HG03097 (cell line): ENCODE measurements at regions not wholly inside any gene's neighbourhood (a gene's known extent, or its start where the extent isn't known, plus 50 kb on each side); places are given as distances from the start of the nearest gene placed in this dataset.

Source experiments
- ATAC-seq: cut with Tn5 transposase; IDR thresholded peaks from one replicate; pipeline ENCODE4 v1.9.1; 2021; ENCODE audit not compliant: unreplicated experiment, low FRiP score

DNA sequence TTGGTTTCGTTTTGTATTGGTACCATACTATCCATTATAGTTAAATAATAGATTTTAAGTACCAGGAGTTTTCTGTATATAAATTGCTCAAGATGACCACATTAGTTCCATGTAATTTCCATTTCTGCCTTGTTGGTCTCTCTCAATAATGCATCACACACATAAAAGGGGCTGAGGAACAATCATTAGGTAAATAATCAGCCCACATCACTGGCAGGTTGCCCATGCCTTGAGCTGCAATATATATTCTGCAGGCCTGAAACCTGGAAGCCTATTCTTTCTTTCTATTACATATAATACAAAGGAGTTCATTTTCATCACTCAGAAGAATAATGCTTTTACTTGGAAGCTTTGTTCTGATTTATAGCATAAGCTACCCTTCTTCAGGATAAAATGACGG, 616.1 kb upstream of the PKDCC start:
- no peak for ATAC-seq

DNA sequence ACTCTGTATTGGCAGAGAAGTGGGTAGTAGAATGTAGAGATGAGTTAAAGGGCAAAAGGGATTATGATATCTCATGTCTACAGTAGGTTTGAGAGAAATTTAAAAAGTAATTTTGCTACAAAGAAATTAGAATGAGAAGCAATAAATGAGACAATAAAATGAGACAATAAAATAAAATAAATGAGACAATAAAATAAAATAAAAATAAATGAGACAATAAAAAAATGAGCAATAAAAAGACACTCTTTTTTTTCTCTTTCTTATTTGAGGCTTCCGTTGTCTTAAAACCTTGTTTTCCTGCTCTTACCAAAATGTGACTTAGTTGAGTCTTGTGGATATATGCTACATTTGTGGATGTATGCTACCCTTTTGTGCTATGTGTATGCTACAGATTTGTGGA, 615.4 kb upstream of the PKDCC start:
- ATAC-seq = no peak

DNA sequence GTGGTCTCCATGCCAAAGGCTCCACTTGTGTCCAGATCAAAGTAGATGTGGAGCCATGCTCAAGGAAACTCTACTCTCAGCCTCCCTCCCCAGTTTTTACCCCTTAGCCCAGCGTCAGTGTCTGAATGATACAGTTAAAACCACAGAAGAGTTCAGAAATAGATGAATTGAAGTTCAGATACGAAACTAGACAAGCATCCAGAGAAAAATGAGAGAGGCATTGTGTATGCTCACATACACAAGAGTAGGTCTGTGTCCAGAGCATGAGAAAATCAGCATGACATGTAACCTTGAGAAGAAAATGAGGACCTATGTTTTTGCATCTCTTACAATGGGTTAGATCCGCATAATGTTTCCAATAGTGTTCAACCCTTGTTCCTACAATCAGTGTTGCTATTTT, 612.8 kb upstream of the PKDCC start:
- no peak for ATAC-seq

DNA sequence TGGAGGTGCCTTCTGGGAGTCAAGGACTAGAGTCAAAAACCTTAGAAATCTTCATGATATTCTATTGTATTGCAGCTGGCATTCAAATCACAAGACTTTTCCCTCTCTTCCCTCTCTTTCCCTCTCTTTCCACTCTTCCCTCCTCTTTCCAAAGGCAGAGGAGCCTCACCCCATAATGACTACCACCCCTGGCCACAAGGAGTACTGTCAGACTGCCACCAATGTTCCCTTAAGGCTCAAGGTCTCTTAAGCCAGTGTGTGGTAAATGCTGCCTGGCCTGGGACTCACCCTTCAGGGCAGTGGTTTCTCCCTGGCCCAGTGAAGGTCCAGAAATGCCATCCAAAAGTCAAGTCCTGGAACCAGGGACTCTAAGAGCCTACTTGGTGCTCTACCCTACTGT, 605.9 kb upstream of the PKDCC start:
- no peak for ATAC-seq

DNA sequence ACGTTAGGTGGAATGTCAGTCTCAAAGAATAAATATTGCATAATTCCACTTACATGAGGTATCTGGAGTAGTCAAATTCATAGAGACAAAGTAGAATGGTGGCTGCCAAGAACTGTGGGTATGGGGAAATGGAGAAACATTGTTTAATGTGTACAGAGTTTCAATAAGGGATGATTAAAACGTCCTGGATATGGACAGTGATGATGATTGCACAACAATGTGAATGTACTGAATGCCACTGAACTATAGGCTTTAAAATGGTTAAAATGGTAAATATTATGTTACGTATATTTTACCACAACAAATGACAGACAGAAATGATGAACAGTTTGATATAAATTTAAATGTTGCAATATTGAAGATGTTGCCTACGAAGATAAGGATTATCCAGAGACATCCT, 602.0 kb upstream of the PKDCC start:
- no peak for ATAC-seq

DNA sequence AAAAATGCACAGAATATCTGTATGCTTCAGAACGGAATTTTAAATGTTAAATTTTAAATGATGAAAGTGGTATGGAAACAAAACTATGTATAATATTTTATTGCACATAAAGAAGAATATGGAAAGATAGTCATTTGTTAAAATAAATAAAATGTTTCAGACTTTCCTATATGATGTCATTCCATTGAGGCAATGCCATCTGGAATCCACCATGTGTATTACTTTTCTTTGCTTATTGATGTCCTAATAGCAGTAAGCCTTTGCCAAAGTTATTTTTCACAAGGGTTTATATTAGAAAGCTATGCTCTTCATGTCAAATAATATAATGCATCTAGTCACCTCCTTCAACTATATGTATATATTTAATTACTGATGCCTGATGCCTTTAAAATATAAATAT, 601.6 kb upstream of the PKDCC start:
- ATAC-seq = no peak

DNA sequence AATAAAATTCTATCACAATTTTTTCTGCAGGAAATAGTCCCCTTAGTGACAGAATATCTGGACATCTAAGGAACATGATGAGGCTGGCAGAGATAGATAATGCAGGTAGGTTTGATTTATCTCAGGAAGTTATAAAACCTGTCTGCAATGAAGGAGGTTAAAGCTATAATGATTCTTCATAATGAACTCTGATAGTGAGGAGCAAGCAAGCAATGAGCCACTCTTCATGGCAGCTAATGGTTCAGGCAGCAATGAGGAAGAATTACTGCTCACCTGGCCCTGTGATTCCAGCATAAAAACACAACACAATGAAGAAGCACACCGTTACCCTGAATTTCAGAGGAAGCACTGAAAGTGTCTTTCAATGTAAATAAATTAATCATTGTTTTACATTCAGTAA, 599.6 kb upstream of the PKDCC start:
- no peak for ATAC-seq

DNA sequence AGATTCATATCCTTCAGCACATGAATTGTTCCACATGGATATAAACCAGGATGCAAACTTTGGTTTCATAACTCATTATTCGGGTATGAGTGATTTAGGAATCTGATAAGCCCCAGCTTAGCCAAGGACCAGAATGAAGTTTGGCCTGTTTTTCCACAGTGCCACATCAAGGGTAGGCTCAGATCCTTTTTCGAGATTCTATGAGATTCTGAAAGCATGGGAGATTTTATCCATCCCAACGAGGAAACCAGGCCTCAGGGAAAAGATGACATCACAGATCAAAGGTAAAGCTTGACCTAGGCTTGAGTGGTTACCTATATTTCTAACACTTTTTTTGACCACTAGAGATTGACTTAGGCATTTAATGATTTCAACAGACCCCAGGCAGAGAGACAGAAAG, 590.8 kb upstream of the PKDCC start:
- no peak for ATAC-seq

DNA sequence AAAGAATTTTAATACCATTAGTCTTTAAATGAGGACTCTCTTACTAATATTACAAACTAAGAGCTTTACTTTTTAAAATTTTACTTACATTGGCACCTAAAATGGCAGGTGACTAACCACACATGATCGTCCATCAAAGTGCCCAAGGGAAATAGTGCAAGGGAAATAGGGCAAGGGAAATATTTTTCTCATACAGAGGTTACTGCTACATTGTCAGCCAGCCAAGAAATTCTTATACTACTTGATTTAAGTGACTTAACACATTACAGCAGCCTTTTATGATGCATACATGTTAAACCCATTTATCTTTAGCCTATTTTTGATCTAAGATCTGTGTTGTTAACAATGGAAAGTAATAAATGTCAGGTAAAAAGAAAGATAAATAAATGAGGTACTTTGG, 587.2 kb upstream of the PKDCC start:
- no peak for ATAC-seq

DNA sequence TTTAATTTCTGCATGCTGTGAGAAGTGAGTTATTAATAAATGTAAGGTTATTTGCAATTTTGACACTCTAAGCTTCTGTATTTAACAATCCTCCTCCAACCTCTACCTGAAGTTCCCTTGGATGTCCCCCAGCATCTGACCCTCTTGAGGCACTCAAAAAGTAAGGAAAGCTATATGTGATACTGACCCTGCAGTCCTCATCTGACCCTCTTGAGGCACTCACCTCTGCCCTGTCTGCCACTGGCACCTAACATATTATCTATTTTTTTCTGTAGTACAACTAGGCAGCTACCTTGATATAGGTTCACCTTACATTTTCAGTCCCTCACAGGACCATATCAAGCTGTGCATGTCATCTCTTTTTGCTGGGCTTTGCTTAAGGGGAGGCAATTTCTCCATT, 583.4 kb upstream of the PKDCC start:
- no peak for ATAC-seq

DNA sequence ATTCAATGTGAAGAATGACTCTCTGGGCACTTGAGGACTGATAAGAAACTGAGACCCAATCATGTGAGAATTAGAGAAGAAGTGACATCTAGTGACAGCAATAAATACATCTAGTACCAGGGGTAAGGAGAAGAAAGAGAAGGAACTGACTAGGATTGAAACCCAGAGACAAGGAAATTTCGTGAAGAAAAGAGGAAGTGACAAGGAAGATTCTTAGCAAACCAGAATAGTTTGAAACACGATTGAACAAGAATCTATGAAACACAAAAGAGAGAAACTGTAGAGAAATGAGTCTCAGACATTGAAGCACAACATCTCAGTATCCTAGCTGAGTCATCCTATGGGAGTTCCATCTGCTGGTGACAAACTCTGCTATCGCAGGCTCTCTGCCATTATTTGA, 571.9 kb upstream of the PKDCC start:
- ATAC-seq = no peak

DNA sequence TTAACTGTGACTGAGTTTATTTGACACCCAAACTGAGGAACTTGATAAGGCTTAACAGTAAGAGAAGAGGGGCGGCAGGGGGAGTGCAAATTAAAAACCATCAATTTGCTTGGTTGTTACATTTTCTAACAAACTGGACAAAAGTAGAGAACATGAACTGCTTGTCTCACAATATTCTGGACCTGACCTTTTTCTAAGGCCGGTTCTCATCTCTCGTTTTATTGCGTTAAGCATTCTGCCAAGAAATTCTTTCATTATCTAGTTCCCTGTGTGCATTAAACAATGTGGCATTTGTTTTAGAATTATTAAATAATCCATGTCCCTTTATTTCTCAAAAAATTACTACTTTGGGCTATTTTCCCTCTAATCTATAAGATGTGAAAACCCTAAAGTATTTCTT, 565.2 kb upstream of the PKDCC start:
- ATAC-seq = no peak

DNA sequence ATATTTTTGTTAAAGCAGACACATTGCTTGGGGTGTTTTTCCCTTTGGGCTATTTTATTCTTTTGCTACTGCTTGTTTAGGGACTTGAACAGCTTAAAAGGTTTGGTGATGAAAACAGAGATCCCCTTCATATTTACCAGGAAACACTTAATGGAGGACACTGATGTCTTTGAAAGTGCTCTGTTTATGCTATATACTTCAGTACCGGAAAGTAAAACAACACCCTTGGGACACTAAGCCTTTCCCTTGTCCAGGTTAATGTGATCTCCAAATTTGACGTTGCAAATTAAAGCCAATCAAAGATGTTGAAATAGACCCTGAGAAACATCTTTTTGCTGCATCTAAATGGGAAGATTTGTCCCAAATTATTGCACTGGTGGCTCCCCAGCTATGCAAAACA, 564.6 kb upstream of the PKDCC start:
- no peak for ATAC-seq

DNA sequence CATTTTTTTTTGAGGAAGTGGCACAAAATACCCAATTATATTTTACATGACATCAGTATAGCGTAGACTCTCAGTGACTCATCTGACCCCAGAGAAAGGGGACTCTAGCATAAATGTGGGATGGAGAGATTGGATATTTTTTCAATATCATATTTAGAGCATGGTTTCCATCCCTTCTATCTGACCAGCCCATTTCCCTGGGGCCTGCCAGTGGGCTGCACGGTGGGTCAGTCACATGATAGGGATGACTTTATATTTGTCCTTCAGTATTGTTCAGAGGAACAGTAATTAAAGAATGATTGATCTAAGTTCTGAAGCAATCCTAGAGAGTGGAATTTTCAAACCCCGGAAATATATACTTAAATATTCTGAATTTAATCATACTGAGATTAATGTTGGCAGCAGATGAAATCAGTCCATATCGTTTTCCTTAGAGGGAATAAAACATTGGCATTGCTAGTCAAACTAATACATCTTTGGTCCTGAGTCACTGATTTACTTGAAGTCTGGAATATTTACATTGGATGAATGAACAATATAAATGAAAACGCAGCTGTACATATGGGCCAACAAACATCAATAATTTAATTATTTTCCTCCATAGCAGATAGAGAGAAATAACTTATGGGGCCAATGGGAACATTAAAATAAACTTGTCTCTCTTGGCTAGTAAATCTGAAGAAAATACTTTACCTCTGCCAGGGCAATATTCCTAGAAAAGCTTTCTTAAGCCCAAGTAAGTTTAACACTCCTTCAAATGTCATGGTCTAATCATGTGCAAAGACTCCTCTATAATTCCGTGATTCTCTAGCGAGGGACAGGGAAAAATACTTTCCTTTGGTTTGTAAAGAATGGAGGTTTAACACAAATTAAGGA, 563.6 kb upstream of the PKDCC start:
- no peak for ATAC-seq

DNA sequence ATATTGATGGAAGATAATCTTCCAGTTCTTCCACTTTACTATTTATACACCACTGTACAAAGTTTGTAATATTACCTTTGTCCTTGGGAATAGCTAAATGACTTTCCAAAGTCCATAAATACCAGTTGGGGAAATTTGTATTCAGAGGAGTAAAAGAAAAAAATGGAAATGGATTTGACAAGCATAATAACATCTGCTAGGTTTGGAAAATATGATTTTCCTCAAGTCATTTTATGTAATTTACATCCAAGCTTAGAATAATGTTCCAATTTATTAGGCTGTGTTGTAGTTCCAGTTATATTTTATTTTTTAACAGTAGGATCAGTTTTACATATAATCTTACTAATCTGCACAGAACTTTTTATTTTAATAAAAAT, 563.0 kb upstream of the PKDCC start:
- no peak for ATAC-seq

DNA sequence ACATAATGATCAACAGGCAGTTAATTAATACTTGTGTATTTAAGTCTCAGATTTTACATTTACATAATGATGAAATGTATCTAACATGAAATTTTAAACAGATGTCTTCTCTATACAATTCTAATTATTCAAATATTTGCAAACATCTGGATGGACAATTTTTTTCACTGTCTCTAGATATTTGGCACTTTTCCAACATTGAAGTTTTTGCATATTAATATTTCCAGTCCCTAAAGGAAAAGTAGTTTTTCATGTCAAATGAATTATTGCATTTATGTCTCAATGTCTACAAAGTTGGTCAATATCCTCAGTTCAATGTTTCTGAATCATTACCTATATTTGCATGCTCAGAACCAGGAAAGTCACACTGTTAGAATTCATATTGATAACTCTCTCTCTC, 560.9 kb upstream of the PKDCC start:
- no peak for ATAC-seq

DNA sequence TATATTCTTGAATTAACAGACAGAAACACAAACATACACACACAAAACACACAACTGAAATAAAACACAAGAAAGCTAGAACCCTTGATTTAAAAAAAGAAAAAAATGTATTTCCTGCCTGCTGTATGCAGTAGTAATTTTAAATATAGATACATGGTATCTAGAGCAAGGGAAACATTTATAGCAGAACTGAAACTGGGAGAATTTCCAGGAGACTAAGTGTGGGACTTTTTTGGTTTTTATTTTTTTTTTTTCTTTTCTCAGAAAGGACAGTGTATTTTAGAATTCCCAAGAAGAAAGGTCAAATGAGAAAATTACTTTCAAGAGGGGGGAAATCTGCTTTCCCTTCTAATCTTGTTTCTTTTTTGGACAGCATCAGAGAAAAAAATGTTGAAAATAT, 558.9 kb upstream of the PKDCC start:
- no peak for ATAC-seq

DNA sequence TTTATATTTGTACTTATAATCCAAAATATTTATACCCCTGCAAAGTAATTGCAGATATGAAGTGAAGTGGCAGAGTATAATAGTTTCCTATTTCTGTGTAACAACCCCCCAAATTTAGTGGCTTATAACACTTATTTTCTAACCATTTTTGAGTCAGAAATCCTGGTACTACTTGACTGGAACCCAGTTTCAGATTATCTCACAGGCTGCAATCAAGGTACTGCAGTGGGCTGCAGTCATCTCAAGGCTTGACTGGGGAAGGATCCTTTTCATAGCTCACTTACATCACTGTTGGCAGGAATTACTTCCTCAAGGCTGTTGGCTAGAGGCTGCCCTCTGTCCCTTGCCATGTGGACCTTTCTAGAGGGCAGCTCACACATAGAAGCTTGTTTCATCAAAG, 558.2 kb upstream of the PKDCC start:
- no peak for ATAC-seq

DNA sequence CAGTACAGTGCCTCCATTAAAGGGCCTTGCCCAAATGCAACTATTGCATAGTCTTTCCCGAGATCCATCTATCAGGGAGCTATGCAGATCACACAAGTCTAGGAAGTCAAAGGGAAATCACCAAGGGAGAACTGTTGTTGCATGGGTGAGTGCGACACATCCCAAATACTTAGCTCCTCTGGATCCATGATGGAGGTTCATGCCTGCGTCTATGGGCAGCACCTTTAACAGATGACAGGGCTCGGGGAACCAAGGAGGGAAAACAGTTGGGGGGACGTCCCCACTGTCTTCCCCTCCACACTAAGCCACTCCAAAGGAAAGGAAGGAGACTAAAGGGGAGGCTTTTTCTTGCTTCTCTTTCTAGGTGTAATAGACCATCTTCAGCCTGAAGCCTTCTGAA, 552.8 kb upstream of the PKDCC start:
- ATAC-seq = no peak

DNA sequence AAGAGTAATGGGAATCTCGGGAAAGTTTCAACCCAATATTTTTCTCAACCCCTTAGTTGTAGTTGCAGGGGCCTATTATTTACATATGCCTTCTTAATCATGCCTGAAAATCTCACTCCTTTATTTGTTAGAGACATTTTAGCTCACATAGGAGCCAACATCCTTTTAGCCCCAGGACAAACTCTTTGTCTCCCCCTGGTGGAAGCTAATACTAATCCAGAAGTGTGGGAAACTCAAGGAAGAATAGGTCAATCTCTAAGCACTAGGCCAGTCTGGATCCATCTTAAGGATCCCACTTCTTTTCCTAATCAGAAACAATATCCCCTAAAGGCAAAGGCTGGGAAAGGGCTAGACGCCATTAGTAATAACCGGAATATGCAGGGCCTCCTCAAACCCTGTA, 550.9 kb upstream of the PKDCC start:
- ATAC-seq = no peak

DNA sequence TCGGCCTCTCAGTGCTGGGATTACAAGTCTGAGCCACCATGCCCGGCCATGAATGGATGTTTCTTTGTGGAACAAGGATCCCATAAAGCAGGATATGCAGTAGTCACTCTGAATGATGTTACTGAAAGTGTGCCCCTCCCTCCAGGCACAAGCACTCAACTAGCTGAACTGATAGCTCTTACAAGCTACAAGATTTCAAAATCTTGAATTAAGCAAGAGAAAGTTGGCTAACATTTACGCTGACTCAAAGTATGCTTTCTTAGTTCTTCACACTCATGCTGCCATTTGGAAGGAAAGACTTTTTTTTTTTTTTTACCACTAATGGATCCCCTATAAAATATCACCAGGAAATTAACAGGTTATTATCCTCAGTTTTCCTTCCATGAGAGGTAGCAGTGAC, 549.0 kb upstream of the PKDCC start:
- no peak for ATAC-seq

DNA sequence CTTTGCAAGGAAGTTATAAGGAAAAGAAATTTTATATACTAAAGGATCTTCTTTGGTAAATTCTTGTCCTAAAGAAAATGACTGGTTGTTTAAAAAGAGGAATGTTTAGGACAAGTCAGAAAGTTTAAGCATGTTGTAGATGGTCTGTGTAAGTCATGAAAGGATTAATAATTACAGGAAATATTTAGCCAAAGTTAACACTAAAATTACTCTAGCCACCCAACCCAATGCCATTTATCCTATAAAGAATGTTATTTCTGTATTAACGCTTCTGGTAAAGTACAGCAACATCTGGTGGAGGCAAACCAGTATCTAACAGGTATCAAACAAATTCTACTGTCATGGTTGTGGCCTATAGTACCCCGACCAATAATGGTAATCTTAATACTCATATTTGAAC, 546.9 kb upstream of the PKDCC start:
- ATAC-seq = no peak

DNA sequence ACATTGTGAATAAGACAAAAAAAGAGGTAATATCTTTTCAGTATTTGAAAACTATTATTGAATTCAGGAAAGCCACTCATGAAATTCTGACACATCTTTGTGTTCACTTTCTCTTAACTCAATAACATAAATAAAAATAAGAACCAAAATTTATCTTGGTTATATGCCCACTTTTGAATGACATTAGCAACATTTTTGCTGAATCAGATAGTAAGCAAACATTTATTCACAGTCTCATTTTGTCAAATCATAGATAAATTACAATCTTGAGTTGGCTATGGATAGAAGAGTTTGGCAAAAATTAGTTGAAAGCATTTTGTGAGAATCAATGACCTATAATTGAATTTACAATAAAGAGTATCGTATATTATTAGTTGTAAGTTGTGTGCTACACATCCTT, 545.1 kb upstream of the PKDCC start:
- no peak for ATAC-seq
